Stimulated activated CD4-positive, alpha-beta T cell treated with anti-CD3 and anti-CD28 coated beads, Interleukin-2, amount 100 ng/mL, for 48 hours (primary cell): ENCODE measurements at regions not wholly inside any gene's neighbourhood (a gene's known extent, or its start where the extent isn't known, plus 50 kb on each side); places are given as distances from the start of the nearest gene placed in this dataset.

Source experiments
- DNase-seq, 2 donors: peaks; one replicate each; pipeline ENCODE4 v3.0.0-alpha.2; 2020

DNA sequence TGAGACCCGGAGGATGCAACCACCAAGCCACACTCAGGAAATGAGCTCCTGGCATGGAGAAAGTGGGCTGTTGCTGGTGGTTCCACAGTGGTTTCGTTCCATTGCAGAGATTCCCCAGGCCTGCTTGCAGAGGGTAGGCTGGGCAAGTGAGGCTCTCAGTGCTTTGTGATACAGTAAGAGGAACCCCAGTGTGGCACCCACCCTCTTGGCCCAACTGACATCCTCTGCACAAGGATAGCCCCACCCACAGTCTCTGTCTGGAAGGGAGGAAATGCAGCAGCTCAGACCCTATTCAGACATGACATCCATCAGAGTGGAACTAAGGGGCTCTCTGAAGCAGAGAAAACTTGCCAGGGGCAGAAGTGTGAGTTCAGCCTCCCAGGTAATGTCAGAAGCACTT lies 69.6 kb upstream of the FSTL4 start:
- DNase-seq, result no peak

DNA sequence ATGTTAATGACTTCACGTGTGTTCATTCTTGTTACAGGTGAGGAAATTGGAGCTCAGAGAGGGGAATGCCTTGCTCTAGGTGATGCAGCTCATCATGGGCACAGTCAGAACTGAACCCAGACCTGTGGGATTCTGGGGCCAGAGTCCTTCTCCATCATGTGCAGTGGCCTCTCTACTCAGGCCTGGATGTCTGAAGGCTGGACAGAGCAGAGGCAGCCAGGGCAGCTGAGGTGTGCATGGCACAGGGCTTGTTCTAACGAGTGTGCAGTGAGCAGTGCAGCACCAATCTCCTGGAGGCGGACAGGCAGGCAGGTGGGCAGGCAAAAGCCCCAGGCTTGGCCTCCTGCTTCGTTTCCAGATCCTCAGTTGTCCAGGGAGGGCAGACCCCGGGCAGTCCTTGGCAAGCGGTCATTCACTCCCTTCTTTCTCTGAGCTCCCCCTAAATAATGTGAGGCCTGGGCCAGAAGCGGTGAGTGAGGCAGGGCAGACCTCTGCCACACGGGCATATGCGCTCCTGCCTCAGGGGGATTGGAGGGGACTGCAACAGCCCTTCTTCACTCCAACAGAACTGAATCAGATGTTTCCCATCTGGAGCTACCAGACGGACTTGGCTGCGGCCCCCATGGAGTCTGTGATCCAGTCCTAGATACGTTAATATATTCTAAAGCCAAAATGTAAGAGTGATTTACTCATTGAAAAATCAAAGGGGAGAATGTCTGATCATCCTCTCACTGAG lies 68.7 kb upstream of the FSTL4 start:
- no peak for DNase-seq

DNA sequence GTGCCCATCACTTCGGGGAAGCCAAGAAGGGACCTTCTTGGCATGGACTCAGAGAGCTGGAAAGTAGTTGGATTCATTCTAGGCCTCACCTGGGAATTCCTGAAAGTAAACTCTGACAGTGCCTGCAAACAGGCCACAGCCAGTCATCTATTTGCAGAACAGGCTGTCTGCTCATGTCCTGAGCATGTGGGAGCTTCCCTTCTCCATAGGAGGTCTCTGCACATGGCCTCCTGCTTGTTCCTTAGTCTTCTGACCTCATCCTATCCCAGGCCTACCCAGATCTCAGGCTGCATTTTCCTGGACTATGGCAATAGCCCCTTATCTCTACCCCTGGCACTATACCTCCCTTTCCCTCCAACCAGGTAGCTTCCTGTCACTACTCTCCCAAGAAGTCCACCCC lies 67.2 kb upstream of the FSTL4 start:
- no peak for DNase-seq

DNA sequence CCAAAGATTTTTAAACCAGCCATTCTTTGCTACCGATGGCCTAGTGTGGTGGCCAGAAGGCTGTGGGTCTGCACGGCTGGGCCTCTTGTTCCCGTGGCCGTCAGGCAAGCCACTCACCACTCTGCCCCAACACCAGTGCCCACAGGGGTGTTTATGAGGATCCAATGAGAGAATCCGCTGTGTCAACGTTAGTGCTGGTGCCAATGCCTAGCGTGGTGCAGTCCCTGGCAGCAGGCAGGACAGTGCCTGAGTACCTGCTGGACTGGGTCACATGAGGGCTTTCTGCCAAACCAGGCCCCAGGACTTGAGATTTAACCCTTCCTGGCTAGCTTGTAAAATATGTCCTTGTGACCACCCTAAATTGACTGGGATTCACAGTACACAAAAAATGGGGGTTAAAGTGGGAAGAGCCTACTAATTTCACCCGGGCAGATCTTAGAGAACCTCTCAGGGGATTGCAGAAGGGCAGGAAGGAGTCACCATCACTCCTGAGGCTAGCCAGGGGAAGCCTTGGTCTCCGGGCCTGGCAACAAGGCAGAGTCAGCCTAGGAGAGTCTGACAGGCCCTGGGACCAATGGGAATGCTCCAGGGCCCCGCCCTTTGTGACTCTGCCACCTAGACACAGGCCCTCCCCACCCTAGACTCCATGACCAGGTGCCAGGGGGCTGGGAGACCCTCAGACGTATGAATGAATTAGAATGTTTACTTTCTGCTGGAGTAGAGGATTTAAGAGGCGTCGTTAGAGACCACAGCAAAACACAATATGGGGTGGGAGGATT lies 63.2 kb upstream of the FSTL4 start:
- no peak for DNase-seq

GRCh38 chr5:133670336-133670735 lies 58.0 kb upstream of the FSTL4 start:
- no peak for DNase-seq

DNA sequence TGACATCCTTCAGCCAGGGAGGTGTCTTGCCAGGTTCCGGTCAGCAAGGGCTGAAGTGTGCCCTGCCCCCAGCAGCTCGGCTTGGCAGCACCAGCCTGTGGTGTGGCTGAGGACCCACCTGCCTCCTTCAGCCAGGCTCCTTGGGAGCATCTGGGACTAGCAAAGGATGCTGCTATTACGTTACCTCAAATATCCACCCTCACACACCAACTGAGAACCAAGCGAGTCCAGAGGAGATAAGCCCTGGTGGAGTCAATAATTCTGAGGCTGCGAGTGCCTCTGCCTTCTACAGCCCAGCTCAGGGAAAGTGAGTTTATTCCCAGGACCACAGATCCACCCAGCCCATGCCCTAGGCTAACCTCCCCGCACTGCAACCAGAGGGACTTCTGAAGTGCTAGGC lies 57.1 kb upstream of the FSTL4 start:
- DNase-seq, result no peak

DNA sequence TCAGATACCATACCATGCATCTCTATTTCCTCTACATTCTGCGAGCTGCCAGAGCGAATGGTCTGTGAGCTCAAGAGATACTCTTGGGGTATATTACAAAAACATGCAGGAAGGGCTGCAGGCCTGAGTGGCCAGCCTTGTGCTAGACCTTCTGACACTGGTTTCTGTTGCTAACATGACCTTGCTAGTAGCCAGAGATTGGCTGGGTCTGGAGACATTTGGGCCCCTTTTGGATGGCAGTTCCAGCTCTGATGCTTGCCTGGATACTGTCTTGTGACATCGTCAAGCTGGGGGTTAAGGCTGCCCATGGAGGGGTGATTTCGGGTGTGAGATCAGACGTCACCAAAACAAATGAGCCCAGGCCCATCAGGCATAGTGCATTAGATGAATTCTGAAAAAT lies 56.1 kb upstream of the FSTL4 start:
- DNase-seq, result no peak

DNA sequence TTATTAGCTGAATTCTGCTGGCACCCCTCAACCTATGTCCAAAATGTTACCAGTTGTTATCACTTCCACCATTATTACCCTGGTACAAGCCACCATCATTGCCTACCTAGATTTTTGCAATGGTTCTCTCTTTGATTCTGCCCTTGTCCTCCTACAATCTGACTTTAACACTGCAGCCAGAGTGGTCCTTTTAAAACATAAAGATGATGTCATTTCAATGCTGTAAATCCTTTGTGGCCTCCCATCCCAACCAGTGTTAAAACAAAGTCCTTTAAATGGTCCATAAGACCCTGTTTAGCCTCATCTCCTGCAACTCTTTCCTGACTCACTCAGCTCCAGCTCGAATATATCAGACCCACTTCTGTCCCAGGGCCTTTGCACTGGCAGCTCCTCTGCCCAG lies 54.9 kb upstream of the FSTL4 start:
- no peak for DNase-seq

DNA sequence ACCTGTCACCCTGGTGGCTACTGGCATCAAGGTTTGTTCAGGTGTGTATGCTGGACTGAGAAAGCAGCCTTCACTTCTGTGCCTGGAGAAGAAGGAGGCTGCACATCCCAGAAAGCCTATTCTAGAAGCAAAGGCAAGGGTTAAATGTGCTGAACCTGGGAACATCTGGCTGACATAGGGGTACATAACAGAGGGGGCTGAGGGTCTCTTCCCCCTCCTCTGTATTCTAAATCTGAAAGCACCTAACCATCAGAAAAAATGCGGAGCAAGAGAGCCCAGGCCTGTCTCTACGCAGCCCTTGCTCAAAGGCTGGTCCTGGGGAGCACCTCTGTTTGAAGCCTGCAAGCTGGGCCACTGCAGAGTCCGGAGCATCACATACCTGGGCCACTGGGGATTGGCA lies 53.2 kb upstream of the FSTL4 start:
- DNase-seq, result no peak

DNA sequence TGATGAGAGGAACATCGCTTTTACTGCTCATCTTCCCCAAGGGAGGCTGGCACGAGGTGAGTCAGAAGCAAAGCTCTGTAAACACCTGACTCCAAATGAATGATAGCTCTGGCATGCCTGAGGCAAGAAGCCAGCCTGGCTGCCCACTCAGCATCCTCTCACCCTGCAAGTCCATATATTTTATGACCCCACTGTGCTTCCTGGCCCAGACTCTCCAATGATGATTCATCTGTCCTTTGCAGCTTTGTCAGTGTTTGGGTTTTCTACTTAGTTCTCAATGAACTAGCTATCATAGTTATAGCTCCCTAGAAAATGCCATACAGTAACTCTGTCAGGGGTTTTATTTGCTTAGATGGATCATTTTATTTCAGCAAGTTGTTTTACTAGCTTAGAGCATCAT lies 52.1 kb upstream of the FSTL4 start:
- DNase-seq, result no peak

DNA sequence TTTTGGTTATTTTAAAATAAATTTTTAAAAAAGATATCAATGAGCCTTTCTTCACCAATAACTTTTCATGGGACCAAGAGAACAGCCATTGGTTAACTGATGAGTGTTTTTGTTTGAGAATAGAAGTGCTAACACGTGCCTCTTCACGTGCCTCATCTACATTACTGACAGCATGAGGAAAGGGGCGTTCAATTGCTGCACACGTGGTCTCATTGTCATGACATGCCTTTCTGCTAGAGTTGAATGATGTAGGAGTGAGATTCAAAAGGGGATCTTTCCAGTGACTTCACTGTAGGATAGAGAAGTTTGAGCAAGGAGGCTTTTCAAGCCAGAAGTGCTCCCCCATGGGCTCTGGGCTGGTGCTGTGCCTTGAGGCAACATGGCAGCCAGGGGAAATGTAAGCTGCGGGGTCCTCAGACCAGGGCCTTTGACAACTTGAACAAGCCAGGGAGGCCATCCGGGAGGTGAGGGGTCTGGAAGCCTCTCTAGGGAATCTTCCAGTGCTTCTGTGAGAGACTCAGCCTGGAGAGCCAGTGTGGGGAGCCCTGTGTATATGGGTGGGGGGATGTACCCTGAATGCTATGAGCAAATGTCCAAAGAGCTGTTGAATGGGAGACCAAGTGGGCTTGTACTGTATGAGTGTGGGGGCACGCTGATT lies 51.2 kb upstream of the FSTL4 start:
- DNase-seq, result no peak

GRCh38 chr5:133662578-133662977 lies 50.2 kb upstream of the FSTL4 start:
- DNase-seq, result no peak
